ENCODE measurements at regions not wholly inside any gene's neighbourhood (a gene's known extent, or its start where the extent isn't known, plus 50 kb on each side); places are given as distances from the start of the nearest gene placed in this dataset.

GRCh38 chr6:170461556-170462365 is 91.3 kb downstream of the PSMB1 start:
- no peaks in the 10 kb centered on the region for H3K79me2 ChIP-seq (ENCODE audit: control insufficient read depth, insufficient read depth, low read length)
- no peak overlapping the region for H3K9ac ChIP-seq (ENCODE audit: insufficient read depth in 1 of 2, low read depth in 2 of 2, low read length in 2 of 2)
- in situ Hi-C loops (cut with MboI) (no loop called here), intact Hi-C loops (cut with micrococcal nuclease) (no loop called here)
- no peak overlapping the region for H2AFZ ChIP-seq (ENCODE audit: low read depth, low read length)
- no TSS peak for BruUV-seq (replicated peaks)
- H3K27ac ChIP-seq (ENCODE audit: extremely low read depth, low read depth, low read length), result no peak overlapping the region
- FAIRE-seq (no peak), DNase-seq (ENCODE audit: extremely low read depth in 1 of 4, low spot score in 3 of 4) (no peak), ATAC-seq (no peak; the same call in 2 of the 3 replicates)
- H3K4me1 ChIP-seq (replicated peaks in 1 of 2; ENCODE audit: control insufficient read depth in 2 of 2, insufficient read depth in 2 of 2, low read length in 2 of 2), result peaks cover 0 to 4% of the 10 kb centered on the region in 2 experiments; a peak in 1 of 5 replicates
- H3K4me2 ChIP-seq (ENCODE audit: insufficient read depth, low read length), result no peak overlapping the region
- POLR2A ChIA-PET, result interaction anchor here (1.5 kb wide), 1 partner anchor 10 kb away, joined by 8 read pairs; no protein-coding TSS in a partner anchor
- H3K4me3 ChIP-seq, result no peak overlapping the region
- H3K36me3 ChIP-seq (ENCODE audit: control insufficient read depth, insufficient read depth, low read length), result no peaks in the 10 kb centered on the region
- H3K9me3 ChIP-seq (replicated peaks; ENCODE audit: control insufficient read depth, insufficient read depth, low read depth, low read length), result peaks cover 6% of the 10 kb centered on the region
- peaks cover 4% of the 10 kb centered on the region; the same call in 1 of the 2 replicates for H4K20me1 ChIP-seq (replicated peaks; ENCODE audit: control insufficient read depth, insufficient read depth, low read length)
- TF ChIP-seq, protein P1, sequence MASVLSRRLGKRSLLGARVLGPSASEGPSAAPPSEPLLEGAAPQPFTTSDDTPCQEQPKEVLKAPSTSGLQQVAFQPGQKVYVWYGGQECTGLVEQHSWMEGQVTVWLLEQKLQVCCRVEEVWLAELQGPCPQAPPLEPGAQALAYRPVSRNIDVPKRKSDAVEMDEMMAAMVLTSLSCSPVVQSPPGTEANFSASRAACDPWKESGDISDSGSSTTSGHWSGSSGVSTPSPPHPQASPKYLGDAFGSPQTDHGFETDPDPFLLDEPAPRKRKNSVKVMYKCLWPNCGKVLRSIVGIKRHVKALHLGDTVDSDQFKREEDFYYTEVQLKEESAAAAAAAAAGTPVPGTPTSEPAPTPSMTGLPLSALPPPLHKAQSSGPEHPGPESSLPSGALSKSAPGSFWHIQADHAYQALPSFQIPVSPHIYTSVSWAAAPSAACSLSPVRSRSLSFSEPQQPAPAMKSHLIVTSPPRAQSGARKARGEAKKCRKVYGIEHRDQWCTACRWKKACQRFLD (CRISPR knock-in tag; IDR thresholded peaks at IDR 0.05), result no peak
- TF ChIP-seq NR4A1 (CRISPR knock-in tag; IDR thresholded peaks at IDR 0.05) (no peak), NR4A1 (tag; IDR thresholded peaks at IDR 0.05) (no peak)
- WGBS (ENCODE audit: insufficient coverage, low coverage, missing lambda C conversion rate), result 2% methylated on average over 23 of the region's 23 CpGs
- CTCF ChIA-PET (ENCODE audit: low intra/inter-chr PET ratio), result no interaction called here
- H3K27me3 ChIP-seq (ENCODE audit: control insufficient read depth in 2 of 2, insufficient read depth in 2 of 2, low read length in 2 of 2), result peaks cover 32 to 52% of the 10 kb centered on the region in 2 experiments
- no peaks in the 10 kb centered on the region for H3K9me1 ChIP-seq (ENCODE audit: control insufficient read depth, insufficient read depth, low read length)
